Activated CD8-positive, alpha-beta memory T cell treated with anti-CD3 and anti-CD28 coated beads, Interleukin-2, amount 50 U/mL, for 1 hour (primary cell): ENCODE measurements at regions not wholly inside any gene's neighbourhood (a gene's known extent, or its start where the extent isn't known, plus 50 kb on each side); places are given as distances from the start of the nearest gene placed in this dataset.

Experiments
- DNase-seq: peaks from one replicate; pipeline ENCODE4 v3.0.0-alpha.2; 2020; ENCODE audit errors: extremely low read depth

- DNase-seq = no peak
Measured at GRCh38 chr9:73761905-73762304, 610.2 kb downstream of the ANXA1 start.

DNA sequence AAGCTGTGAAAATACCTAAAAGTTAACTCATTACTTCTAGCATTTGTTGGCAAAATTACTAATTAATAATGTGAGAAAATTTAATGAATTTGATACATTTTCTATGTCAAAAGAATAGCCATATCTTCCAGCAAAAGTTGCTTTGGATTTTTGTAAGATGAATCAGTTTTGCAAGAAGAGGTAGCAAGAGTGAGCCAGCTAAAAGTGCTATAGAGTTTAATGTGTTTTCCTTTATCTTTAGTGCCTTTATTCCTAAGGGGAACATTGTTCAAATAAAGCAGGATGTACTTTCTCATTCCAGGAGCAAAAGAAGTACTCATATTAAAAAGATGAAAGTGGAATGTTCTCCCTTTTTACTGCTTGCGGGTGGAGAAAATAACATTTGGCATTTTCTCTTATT is 622.2 kb downstream of the ANXA1 start:
- DNase-seq = no peak

DNA sequence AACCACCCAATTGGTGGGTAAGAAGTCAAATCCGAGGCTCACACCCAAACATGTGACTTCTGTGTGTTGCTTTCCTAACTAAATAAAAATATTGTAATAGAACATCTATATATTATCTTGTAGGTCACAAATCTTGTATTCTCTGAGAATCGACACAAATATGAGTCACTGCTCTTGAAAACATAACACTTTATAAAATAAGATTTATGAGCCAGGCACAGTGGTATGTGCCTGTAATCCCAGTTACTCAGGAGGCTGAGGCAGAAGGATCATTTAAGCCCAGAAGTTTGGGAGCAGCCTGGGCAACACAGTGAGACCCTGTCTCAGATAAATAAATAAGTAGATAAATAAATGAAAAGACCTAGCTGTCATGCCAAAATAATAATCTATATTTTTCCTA is 624.1 kb downstream of the ANXA1 start:
- DNase-seq = no peak

DNA sequence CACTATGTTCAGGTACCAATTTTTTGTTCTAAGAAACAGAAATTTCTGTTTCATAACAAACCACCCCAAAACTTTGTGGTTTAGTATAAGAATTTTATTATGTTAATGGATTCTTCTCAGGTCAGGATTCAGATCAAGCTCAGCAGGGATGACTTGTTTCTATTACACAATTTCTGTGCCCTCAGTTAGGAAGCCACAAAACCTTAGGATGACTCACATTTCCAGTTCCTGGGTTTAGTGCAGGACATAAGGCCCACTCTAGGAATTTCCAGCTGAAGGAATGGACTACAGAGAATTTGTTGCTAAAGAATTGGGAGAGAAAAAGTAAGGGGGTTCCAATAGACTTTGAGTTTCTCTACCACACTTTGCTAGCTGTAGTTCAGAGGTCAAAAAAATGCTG is 629.3 kb downstream of the ANXA1 start:
- no peak for DNase-seq

- no peak for DNase-seq
Measured at GRCh38 chr9:73782166-73782565, 630.5 kb downstream of the ANXA1 start.

DNA sequence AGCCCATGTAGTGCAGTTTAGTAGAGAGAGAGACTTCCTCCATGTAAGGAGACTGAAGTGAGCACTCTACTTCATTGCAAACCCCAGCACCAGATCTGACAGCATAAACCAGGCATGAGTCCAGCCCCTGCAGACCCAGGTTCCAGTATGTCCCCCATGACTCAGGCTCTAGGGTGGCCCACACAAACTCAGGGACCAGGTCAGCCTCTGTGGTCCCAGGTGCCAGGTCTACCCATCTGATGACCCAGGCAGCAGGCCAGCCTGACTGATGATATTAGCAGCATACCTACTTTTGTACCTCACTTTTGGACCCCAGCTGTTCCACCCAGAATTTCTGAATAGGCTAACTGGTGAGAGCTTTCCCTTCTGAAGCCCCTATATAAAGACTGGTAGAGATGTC is 647.8 kb downstream of the ANXA1 start:
- DNase-seq = no peak

- DNase-seq = no peak
Measured at GRCh38 chr9:73805111-73805510, 653.4 kb downstream of the ANXA1 start.

GRCh38 chr9:73805853-73806458 is 654.3 kb downstream of the ANXA1 start:
- DNase-seq = no peak

DNA sequence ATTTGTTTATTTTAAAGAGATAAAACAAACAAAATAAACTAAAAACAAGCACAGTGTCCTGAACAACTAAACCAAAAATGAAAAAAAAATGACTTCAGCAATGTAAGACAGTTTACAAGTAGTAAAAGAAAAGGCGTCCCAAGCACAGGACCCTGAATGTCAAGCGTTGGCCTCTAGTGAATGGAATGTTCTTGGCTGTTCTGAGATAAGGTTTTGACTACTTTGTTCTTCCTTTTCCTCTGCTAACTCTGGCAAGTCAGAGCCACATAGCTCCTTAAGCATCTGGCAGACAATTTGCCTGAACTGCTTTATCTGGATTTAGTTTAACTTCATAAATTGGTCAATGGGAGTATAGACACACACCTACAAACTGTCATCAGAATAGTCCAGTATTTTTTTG is 655.2 kb downstream of the ANXA1 start:
- no peak for DNase-seq

DNA sequence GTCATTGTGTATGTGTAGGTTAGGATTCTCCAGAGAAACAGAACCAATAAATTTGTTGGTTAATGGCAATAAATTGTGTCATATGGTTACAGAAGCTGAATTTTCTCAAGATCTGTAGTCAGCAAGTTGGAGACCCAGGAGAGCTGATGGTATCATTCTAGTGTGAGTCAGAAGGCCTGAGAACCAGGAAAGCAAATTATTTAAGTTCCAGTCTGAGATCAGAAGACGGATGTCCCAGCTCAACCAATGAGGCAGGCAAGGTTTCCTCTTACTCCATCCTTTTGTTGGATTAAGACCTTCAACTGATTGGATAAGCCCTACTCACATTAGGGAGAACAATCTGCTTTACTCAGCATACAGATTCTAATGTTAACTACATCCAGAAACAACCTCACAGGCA is 656.3 kb downstream of the ANXA1 start:
- DNase-seq = no peak

DNA sequence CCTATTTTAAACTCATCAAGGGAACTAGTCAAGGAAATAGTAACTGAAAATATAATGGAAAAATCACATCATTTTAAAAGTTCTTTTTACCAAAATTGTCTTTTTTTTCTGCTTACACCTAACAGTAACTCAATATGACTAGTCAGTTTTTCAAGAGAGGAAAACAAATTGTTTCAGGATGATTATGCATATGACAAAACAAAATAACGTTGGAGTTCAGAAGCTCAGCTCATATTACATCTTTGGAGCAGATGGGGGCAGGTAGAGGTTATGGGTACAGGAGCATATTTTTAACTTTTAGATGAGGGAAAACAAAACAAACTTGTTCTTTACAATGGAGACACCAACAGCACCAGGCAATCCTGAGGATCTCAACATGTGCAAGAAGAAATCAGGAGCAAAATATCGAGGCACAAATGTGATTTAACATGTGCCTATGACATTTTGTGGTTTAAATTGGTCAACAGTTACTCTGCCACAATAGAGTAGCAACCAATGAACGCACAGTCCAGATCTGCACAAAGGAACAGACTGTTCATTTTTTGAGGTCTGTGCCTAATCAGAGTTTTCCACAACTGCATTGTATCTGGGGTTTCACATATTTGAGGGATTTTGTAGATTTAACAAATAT is 659.0 kb downstream of the ANXA1 start:
- DNase-seq = no peak

DNA sequence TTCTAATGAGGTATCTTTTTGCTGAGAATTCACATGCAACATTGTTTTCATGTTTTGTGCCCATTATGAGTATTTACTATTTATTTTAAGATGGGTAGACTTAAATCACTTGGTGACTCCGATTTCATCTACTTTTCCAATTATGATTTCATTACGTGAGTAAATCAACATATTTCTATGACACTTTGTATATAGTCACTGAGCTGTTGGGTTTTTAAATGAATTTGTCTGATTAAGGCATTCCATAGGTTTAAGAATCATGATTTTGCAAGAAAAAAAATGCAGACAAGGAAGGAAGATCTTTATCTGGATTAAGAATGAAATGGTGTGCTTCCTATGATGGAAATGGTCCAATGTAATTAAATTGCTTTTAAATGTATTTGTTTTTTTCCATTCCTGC is 661.9 kb downstream of the ANXA1 start:
- no peak for DNase-seq

DNA sequence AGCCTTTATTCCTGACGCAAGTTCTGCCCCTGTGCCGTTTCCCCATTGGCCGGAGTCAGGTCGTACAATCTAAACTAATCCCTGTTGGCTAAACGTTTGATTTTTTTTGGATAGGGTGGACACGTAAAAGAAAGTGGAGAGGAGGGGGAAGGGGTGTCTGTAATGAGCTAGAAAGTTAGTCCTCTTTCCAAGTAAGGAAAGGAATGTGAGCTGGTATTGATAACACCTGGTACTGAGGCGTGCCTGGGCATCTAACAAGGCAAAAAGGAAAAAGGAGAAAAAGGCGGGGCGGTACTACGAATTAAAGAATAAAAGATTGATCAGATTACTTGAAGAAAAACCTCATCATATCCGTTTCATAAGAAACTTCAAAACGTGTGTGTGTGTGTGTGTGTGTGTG is 665.2 kb downstream of the ANXA1 start:
- DNase-seq = no peak

DNA sequence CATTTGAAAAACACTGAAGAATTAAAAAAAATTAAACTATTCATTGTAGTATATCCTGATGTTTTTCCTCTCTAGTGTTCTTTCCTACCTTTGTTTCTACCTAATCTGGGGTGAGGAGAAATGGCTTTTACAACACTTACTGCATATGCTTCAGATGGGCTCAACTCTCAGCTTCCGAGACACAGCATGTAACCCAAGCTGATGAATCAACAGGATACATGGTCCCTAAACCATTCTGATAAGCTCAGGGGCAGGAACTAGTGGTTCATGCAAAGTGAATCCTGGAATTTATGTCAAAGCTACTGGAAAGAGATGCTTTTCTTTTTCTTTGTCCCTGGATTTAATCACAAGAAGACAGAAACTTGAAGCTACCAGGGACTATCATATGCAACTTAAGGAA is 672.5 kb upstream of the RORB start:
- DNase-seq = no peak

DNA sequence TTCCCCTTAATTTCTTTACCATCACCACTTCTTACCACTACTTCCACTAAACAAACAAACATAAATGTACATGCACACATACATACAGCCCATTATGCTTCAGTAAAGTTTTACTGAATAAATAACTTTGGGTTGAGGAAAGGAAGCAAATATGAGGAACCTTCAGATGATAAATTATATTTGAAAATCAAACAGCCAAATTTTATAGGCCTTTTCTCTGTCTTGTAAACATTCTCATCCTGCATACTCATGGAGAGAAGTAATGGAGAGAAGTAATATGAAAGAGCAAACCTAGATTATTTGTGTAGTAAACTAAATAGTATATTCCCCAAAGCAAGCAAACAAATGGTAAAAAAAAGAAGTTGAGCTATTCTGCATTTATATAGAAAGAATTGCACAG is 658.3 kb upstream of the RORB start:
- DNase-seq = no peak

DNA sequence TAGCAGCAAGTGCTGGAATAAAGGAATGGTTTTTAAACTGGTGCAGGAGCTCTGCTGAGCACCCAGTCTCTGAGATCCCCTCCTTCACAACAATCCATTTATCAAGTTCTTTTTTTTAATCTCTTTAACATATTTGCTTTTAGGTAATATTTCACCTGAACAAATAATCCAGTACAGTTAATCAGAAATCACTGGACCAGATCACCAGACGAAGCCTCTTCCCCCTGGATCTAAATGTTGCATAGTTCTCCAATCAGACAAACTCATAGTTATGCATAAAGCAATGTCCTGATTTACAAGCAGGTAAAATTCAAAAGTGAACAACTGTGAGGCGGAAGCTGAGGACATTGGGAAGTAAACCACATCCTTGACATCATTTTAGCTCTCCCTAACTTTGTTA is 657.7 kb upstream of the RORB start:
- no peak for DNase-seq

DNA sequence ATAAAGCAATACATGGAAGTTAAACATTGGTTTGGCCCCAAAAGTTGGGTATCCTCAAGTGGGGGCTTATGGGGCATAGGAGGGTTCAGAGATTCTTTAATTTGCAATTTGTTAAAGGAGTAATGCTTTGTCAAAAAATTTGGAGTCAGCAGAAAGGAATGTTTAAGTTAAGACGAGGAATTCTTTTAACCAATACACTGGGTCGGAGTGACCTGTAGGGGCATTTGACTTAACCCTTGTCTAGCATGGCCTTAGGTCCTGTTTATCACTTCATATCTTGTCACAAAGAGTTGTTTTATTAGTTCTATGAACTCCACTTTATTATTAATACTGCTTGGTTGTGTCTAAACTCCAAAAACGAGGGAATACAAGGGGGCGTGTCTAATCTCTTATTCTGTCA is 656.1 kb upstream of the RORB start:
- DNase-seq = no peak

DNA sequence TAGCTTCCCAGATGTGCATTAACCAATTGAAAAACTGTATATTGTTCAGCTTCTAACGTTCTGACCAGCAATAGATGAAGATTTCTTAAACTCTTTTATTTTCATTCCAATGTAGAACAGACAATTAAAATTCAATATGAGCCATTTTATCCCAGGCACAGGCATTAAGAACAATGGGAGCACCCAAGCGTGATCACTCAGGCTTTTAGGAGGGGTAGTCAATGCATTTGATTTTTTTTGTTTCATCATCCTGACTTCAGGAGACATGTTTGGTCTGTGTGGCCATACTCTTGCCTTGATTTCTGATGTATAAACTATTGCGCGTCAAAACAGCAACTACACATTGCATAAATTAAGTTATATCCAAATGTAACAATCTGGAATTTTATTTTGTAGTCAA is 653.0 kb upstream of the RORB start:
- DNase-seq = no peak

- no peak for DNase-seq
Measured at GRCh38 chr9:73845539-73845938, 651.6 kb upstream of the RORB start.

GRCh38 chr9:73845954-73846690 is 651.0 kb upstream of the RORB start:
- no peak for DNase-seq

- DNase-seq = no peak
Measured at GRCh38 chr9:73847536-73847935, 649.6 kb upstream of the RORB start.

DNA sequence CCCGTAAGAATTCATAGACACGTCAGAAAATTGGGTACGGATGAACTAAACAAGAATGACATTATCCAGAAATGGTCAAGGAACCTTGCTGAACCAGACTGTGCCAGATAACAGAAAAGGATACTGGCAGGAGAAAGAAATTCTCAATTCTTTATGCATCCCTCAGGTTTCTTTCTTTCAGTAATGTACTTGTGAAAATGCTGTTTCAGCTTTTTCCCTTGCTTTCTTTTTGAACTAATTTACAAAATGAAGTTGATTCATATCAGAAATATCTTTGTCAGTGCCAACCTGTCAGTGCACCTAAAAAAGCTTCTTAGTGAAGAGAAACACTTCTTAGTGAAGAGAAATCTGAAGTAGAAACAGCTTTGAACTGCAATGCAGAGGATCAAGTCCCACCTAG is 643.6 kb upstream of the RORB start:
- DNase-seq = no peak

GRCh38 chr9:73855206-73855605 is 641.9 kb upstream of the RORB start:
- no peak for DNase-seq

- no peak for DNase-seq
Measured at GRCh38 chr9:73863924-73864323, 633.2 kb upstream of the RORB start.
